Inflammatory macrophage treated with lipopolysaccharide for 4 hours (primary cell): ENCODE measurements at regions not wholly inside any gene's neighbourhood (a gene's known extent, or its start where the extent isn't known, plus 50 kb on each side); places are given as distances from the start of the nearest gene placed in this dataset.
A peak's percentile ranks its signal among the peaks of the same experiment; 100 is the strongest.
"Not testable (repeated sequence)": the region's sequence is repeated elsewhere in the genome, so short reads cannot be mapped to it uniquely, and the experiment has no call there.

Experiments used
- DNase-seq: peaks from one replicate; pipeline ENCODE4 v3.0.0-alpha.2; 2020

DNA sequence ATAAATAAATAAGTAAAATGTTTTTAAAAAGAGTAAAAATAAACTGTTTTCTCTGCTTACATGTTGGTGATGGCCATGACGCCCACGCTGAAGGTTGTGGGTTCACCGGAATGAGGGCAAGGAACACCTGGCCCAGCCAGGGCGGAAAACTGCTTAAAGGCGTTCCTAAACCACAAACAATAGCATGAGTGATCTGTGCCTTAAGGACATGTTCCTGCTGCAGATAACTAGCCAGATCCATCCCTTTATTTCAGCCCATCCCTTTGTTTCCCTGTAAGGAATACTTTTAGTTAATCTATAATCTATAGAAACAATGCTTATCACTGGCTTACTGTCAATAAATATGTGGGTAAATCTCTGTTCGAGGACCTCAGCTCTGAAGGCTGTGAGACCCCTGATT is 63.3 kb upstream of the CEP78 start:
- not testable (repeated sequence) for DNase-seq

DNA sequence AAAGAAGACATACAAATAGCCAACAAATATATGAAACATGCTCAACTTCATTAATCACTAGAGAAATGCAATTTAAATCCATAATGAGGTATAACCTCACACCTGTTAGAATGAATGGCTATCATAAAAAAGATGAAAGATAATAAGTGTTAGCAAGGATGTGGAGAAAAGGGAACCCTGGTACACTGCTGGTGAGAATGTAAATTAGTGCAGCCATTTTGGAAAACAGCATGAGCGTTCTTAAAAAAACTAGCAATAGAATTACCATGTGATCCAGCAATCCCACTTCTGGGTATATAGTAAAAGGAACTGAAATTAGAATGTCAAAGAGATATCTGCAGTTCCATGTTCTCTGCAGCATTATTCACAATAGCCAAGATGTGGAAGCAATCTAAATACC is 64.2 kb upstream of the CEP78 start:
- peak; percentile 41 for DNase-seq

DNA sequence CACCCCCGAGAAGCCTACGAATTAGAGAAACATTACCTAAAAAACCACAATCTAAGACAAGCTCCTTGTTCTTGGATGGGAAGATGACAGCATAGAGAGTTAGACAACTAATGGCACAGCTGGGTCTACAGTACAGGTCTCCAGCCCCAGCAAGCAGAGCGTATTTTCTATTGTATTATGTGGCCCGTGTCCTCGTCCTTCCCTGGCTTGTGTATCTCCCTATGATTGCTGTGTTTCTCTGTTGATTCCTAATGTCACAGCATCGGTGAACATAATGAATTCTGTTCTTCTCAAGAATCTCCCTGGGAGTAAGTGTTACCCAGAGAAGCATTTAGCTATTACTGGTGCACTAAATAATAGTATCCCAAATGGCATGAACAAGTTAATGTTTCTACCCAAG is 66.8 kb upstream of the CEP78 start:
- no peak for DNase-seq

DNA sequence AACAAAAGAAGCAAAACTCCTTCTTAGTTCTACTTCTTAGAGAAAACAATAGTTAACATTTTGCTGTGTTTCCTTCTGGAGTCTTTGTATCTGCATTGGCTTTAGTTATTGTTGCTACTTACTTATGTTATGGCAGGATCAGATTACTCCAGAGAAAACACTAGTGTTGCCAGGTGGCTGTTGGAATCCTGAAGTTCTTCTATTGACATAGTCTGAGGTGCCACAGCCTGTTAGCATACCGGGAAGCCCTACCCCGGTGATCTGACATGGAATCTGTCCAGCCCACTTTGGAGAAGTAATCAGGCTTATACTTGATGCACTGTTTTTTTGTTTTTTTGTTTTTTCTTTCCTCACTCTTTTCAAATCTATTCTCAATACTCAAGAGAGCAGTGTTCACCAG is 68.5 kb upstream of the CEP78 start:
- no peak for DNase-seq

DNA sequence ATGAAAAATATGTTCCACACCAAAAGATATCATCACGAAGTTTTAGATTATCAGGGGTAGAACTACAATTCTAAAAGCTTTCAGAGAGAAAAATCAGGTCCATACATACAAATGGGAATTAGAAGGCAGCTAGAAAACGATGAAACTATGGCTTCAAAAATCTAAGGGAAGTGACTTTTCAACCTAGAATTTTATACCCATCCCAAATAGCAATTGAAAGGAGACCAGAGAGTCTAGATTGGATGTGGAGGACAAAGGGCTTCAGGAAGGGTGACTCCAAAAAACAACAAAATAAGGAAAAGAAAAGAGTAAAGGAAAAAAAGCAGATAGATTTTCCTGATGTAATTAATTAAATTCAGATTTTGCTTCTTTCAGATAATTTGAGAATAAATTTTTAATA is 72.0 kb upstream of the CEP78 start:
- DNase-seq: no peak

DNA sequence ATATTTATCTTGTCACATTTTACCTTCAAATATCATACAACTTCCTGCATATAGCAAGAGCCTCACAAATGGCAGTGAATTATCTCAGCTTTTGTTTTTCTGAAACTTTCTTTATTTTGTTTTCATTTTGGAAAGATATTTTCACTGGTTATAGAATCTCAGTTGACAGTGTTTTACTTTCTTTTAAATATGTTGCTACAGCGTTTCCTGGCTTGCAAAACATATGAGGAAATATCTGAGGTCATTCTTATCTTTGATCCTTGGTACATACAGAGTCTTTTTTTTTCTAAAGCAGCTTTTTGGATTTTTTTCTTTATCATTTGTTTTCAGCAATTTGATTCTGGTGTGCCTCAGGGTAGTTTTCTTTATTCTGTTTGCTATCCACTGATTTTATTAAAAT is 77.6 kb upstream of the CEP78 start:
- DNase-seq: peak; percentile 72

DNA sequence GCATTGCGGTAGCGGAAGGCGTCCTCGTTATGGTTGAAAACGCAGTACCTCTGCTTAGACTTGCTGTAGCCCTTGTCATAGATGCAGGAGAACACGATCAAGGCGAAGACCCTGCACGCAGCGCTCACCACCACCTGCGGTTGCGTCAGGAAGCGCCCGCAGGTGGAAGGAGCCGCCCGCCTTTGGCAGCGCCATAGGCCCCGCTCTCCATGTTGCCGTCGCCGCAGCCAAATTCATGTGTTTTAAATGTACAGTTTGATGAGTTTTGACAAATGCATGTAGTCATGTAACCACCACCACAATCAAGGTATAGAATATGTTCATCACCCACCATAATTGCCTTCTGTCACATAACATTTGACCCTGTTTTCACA is 84.9 kb upstream of the CEP78 start:
- no peak for DNase-seq

DNA sequence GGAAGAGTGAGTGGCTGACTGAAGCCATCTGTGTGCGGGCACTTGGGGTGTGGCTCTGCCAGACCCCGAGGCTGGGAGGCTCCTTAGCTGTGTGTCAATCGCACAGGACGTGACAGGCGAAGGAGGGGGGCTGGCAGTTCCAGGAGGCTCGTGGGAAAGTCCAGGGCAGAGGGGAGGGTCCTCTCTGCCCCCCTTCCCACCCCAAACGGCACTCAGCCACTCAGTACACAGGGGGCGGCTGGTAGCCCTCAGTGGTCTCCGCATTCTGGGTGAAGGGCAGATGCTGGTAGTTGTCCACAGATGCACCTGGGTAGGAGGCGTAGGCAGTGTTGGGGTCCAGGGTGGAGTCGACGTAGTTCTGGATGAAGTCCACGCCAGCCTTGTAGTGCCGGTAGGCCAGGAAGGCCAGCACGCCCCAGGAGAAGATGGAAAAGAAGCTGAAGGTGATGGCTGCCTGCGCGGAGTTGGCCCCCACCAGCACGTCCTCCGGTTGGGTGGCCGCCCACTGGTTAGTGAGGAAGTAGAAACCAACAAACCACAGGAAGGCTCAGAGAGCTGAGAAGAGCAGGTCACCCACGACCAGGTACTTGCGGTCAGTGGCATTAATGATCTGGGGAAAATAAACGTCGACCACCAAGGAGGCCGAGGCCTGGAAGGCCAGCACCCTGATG is 85.4 kb upstream of the CEP78 start:
- no peak for DNase-seq

DNA sequence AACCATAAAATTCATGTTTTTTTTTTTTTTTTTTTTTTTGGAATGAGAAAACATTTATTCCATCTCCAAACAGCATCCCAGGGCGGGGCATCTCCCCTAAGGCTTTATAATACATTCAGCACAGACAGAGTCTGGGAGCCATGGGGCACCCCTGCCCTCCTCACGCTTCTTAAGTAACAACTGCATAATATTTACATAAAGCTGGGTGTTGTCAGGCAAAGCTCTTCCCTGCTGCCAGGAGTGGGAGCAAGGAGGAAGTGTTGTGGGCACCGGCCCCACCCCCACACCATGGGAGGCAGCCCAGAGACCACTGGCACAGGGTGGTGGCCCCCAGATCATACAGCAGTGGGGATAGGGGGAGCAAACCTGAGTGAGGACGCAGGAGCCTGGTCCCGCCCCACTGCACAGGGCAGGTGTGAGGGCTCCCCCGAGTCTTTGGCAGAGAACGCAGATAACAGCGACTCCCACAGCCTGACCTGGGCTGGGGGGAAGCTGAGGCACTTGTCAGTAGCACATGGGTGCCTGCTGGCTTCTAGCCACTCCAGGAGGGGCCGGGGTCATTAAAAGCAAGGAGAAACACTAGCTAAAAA is 86.1 kb upstream of the CEP78 start:
- no peak for DNase-seq

DNA sequence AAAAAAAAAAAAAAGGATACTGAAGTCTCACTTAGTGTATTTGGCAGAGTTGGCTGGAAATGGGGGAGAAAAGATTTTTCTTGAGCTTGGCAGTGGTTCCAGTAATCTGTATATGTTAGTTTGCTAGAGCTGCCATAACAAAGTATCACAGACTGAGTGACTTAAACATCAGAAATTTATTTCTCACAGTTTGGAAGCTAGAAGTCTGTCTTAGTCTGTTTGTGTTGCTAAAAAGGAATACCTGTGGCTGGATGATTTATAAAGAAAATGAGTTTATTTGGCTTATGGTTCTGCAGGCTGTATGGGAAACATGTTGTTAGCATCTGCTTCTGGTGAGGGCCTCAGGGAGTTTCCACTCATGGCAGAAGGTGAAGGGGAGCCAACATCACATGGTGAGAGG is 89.6 kb upstream of the CEP78 start:
- DNase-seq: no peak

DNA sequence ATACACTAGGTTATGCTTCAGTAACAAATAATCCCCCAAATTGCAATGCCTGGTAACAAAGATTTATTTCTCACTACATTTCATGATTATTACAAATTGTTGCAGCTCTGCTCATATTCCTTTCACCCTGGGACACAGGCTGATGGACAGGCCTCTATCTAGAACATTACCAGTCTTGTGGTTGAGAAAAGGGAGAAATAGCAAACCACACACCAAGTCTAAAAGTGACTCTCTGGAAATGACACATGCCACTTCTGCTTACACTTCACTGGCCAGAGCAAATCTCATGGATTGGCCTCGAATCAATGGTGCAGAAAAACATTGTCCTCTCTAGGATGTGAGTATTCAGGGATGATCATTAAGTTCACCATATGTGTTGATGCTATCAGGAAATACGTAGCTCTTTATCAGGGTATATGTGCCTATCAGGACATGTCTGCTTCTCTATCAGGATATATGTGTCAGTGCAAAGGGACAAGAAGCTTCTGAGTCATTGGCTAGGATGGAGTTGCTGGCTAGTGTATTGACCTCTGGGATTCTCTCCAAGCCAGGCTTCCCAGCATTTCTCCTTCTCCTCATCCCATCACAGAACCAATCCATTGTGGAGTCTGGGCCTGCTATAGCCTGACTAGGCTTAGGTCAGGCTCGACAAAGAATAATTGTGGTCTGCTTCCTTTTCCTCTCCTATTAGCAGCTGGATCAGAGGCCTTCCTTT is 91.1 kb upstream of the CEP78 start:
- DNase-seq: peak; percentile 12

DNA sequence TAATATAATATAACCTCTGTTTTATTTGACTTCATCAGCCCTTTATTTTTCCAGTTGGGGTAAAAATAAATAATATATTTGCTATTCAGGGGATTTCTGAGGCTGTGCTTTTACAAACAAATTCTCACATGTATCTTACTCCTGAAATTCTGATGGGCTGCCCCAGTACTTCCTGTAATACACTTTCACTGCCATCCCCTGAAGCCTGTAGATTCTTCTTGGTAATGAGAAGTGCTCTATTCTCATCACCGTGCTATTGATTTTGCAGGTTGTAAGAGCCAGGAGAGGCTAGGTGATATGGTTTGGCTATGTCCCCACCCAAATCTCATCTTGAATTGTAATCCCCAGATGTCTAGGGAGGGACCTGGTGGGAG is 91.9 kb upstream of the CEP78 start:
- no peak for DNase-seq

DNA sequence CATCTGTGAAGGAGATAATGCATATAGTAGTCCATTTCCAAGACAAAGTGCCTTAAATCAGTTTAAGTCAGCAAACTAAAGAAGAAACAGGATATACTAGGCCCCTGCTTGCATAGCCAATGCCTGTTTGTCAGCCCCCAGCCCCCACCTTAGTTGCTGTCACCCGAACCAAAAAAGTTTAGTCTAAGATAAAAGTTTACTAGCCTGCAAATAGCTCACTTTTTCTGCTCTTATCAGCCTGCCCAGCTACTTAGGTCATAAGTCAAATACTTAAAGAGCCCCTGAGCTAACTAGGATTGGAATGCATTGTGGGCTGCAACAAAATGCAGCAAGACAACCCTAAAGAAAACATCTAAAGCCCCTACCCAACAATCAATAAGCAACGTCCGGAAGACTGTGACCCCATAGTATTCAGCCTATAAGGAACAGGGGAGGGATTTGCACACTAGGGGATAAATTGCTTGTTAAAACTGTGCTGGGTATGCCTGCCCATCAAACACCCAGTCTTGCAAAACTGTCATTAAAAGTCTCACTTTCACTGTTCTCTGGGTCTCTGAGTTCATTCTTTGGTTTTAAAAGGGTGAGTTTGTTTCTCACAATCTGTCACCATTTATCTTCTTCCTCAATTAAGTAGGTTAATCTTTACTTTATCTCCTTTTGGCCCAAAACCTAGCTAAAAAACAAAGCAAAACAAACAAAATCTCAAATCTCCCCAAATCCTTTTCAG is 92.4 kb upstream of the CEP78 start:
- no peak for DNase-seq

DNA sequence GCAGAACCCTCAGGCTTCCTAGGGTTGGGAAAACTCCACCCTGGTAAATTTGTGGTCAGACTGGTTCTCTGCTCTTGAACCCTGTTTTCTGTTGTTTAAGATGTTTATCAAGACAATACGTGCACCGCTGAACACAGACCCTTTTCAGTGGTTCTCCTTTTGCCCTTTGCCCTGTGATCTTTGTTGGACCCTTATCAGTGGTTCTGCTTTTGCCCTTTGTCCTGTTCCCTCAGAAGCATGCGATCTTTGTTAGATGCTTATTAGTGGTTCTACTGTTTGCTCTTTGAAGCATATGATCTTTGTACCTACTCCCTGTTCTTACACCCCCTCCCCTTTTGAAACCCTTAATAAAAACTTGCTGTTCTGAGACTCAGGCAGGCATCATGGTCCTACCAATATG is 93.6 kb upstream of the CEP78 start:
- DNase-seq: not testable (repeated sequence)

DNA sequence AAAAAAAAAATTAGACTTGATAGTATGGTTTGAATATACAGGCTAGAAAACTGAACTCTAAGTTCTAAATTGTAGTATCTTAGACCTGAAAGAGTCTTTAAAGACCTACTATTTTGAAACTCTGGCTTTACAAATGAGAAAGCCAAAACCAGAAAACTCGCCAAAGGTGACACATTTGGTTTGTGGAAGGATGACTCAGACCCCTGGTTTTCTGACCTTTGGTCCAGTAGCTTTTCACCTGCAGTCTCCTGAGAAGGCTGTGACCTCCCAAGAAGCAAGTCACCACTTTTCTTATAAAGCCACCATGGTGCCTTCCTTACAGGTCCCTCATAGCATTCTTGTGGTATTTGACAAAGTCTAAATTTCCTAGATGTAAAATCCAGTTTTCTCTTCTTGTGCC is 102.1 kb upstream of the CEP78 start:
- no peak for DNase-seq

DNA sequence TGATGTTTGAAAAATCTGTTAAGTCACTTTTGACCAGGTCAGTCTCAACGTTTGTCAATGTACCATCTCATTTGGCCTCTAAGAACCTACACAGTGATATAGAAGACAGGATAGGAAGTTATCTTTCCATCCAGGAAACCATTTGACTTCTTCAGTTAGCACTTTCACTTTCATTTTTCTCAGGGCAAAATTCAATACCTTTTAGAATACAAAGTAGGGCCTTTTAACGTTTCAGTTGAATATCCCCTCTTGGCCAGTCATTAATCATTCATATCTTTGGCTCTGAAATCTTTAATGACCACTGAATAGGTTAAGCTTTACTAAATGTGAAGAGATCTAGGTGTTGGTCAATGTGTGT is 101.1 kb upstream of the GNAQ start:
- peak; percentile 52 for DNase-seq

DNA sequence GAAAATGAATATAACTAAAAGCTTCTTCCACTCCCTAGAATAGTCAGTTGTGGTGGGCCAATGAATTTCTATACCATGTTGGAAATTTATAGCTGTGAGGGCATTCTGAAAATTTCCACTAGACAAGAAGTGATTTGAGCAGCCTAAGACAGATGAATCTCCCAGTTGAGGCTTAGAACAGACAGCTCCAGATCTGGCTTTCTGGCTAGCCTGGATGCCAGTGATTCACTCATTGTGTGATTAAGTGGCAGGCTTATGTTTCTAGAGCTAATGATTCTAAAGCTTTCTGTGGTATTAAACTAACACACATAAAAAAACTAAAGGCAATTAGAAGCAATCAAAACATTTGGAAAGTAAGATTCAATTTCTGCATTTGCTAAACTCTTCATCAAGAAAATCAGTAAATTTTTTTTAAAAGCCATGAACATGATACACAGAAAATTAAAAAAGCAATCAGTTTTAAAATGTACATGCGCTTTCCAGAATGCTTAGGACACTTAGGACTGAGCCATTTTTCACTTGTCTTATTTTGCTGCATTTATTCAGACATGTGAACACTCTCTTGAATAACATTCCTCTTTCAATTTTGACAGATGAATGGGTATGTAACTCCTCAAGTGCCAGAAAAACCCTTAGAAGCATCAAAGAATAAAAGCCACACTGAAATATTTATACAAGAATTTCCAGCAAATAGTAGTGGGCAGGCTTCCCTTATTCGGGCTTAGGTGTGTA is 100.5 kb upstream of the GNAQ start:
- no peak for DNase-seq

DNA sequence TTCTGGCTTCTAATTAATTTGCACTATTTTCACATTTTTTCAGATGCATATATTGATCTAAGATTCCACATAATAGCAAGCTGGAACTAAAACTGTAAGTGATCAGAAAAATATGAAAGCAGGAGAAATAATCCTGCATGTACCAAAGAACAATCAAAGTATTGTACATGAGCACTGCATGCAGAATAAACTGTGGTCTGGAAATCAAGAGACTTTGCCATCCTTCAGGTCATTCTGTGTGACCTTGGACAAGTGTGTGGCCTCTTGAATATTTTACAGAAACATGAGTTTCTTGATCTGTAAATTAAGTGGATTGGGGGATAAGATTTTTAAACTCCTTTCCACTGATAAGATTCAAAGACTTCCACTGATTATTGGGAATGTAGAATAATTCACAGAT is 99.2 kb upstream of the GNAQ start:
- no peak for DNase-seq

DNA sequence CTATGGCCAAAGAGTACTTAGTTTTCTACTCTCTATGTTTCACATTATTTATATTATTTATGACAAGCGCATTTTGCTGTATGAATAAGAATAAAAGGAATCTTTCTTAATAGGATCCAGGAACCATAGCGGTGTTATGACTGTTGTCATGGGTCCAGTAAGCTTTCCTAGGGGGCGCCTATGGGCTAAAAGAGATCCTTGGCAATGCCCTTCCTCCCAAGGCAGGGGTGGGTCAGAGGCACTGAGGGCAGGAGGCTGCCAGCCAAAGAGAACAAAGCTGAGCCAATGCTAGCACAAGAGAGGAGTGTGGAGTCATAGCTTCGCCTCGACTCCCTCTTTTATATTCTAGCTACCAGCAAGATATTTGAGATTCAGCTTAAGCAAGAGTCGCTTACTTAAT is 98.4 kb upstream of the GNAQ start:
- DNase-seq: no peak

DNA sequence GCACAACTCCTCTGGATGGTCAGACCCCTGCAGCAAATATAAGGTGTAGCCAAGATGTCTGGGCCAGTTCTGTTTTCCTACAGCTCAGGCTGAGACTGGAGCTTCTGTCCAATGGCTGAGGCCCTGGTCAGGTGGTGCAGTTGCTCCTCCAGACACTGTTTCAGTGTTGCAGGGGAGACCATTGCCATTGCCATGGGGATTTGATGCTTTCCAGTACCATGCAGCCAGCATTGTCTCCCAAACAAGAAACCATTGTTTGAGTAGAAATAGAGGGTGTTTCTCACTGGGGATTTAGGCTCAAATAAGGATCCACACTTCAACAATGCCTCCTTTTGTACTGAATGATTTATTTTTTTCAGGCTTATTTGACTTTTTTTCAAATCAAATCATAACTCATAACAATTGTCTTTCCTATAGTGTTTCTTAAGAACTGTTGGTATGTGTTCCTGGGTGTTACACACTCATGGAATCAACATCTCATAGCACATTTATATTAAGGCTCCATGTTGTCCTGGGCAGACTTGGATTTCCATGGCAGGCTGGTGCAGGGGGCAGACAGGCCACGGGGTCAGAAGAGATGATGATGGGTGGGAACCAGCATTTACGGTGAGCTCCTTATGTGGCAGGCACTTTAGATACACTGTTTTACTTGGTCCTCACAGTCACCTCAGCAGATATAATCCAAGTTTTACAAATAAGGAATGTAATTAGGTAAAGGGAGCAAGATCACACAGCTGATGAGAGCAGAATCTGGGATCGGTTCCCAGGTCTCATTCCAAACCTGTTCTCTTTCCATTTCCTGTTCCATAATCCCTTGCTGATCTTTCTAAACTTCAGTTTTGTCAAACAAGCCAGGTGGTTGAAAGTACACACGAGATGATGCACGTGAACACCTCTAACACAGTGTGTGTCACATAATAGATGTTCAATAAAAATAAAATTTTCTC is 95.9 kb upstream of the GNAQ start:
- DNase-seq: no peak

DNA sequence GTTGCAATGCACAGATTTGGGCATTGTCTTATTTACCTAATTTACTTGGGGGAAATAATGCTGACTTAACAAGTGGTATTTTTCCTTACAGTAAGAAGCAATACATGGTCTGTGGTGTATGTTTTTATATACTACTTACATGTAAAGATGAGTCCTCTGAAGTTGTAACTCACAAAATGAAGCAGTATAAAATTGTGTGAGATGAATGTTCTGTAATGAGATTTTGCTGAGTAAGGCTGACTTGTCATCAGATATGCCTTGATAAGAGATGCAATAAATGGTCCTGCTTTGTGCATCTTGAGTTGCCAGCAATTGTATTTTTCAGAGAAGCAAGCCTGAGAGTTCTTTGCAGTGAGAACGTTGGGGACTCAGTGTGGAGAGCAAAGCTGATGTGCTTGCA is 92.2 kb upstream of the GNAQ start:
- no peak for DNase-seq

DNA sequence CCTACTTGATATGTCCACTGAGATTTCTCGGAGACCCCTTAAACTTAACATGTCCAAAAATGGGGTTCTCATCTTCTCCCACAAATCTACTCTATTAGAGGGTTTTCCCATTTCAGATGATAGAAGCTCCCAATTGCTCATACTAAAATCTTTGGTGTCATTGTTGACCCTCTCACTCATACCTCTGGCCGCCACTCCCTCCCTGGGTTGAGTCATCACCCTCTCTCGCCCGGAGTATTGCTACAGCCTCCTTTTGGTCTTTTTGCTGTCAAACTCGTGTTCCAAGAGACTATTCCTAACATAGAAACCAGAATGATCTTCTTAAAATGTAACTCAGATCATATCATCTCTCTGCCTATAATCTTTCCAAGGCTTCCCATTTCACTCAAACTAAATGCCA is 91.0 kb upstream of the GNAQ start:
- DNase-seq: peak; percentile 23
